ENCODE measurements at regions not wholly inside any gene's neighbourhood (a gene's known extent, or its start where the extent isn't known, plus 50 kb on each side); places are given as distances from the start of the nearest gene placed in this dataset.

DNA sequence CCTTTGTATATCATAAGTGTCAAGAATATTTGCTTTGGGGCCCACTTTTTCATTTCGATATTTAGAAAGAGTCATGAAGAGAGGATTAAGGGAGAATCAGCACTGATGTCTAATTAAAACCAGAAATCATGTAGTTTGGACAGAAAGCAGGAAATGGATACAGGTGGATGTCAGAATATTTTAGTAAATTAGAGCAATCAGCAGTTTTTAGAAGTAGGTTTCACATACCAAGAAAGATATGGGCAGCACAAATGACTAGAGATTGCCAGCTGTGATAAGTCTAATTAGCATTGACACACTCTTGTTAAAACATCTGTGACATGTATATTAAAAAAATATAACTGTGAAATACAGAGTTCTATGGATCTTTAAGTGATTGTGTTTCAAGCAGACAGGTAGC is 180.8 kb upstream of the POM121L12 start:
- H3K27ac ChIP-seq, result no peak overlapping the region
- TF ChIP-seq ZFX (IDR thresholded peaks at IDR 0.05; ENCODE audit: borderline replicate concordance), result no peak

DNA sequence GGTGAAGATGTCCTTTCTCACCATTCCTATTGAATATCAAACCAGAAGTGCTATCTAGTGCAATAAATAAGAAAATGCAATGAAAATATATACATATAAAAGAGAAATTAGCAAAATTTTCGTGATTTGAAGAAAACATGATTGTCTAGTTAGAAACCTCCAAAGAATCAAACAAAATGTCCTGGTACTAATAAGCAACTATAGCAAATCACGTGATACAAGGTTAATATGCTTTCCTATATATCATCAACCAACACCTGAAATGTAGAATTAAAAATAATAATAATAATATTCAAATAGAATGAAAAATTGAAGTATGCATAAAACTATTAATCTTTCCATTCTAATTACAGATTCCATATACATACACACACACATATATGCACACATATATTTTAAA is 183.9 kb upstream of the POM121L12 start:
- TF ChIP-seq ZFX (IDR thresholded peaks at IDR 0.05; ENCODE audit: borderline replicate concordance), result no peak
- TF ChIP-seq, protein P1, sequence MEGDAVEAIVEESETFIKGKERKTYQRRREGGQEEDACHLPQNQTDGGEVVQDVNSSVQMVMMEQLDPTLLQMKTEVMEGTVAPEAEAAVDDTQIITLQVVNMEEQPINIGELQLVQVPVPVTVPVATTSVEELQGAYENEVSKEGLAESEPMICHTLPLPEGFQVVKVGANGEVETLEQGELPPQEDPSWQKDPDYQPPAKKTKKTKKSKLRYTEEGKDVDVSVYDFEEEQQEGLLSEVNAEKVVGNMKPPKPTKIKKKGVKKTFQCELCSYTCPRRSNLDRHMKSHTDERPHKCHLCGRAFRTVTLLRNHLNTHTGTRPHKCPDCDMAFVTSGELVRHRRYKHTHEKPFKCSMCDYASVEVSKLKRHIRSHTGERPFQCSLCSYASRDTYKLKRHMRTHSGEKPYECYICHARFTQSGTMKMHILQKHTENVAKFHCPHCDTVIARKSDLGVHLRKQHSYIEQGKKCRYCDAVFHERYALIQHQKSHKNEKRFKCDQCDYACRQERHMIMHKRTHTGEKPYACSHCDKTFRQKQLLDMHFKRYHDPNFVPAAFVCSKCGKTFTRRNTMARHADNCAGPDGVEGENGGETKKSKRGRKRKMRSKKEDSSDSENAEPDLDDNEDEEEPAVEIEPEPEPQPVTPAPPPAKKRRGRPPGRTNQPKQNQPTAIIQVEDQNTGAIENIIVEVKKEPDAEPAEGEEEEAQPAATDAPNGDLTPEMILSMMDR (IDR thresholded peaks at IDR 0.05), result no peak
- no peak overlapping the region for H3K27ac ChIP-seq

DNA sequence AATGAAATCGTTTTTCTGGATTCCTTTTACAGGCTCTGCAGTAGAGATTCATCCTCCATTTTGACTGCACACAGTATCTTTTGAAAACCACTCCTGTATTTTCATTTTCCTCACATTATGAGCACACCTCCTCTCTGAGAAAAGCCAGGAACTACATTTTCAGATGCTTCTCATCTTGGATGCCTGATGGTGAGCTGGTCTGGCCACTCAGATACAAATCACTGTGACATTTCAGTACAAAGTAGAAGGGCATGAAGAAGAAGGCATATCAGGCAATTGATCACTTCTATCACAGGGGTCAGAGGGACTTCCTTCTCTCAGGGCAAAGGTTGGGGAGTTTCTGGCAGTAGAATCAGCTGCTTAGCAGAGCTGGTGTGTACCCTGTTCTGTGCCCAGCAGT is 192.0 kb upstream of the POM121L12 start:
- H3K27ac ChIP-seq, result no peak overlapping the region
- TF ChIP-seq, protein P1 (IDR thresholded peaks at IDR 0.05), result no peak
- no peak for TF ChIP-seq ZFX (IDR thresholded peaks at IDR 0.05; ENCODE audit: borderline replicate concordance)

DNA sequence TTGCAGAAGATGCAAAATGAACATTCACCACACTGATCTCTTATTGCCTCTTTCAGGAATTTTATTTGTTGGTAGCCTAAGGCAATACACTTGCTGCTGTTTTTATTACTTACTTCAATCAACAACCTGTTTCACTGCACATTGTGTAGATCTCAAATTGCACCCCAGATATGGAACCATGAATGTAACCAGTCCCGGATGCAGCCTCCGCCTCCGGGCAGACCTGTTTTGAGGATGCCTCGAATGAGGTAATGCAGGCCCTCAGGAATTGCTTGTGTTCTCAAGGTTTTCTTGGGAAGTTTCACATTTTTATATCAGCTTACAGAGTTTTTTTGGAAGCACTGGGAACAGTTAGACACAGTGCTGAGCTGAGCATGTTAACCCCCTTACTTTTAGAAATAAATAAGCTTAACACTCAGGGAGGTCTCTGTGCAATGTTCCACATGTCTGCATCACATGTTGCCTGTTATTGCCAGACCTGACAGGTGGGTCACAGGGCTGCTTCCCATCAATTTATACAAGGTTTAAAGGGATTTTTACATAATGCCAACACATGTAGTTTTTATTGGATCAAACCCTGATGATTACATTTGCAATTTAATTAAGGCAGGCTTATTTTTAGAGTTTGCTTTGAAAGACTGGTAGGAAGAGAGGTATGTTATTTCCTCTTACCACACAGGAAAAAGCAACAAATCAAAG is 193.1 kb upstream of the POM121L12 start:
- TF ChIP-seq, protein P1 (IDR thresholded peaks at IDR 0.05), result no peak
- no peak for TF ChIP-seq ZFX (IDR thresholded peaks at IDR 0.05; ENCODE audit: borderline replicate concordance)
- H3K27ac ChIP-seq, result no peak overlapping the region

DNA sequence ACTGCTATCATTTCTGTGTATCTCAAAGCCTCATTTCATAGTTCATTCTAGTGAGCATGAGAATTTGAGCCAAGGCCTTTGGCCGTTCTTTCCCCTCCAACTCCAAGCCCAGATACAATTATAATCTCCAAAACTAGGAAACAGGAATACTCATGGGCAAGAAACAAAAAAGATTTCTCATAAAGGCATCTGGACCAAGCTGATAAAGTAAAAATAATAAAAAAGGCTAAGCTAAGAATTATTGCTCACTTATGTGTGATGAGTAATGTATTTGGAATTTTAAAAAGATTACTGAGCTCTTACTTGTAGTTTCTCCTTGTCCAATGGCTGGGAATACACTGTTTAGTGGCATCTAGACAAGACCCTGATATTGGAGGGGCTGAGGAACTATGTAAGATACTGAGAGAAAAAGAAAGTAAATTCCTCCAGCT is 196.4 kb upstream of the POM121L12 start:
- no peak overlapping the region for H3K27ac ChIP-seq
- no peak for TF ChIP-seq ZFX (IDR thresholded peaks at IDR 0.05; ENCODE audit: borderline replicate concordance)
- TF ChIP-seq, protein P1 (IDR thresholded peaks at IDR 0.05), result no peak

DNA sequence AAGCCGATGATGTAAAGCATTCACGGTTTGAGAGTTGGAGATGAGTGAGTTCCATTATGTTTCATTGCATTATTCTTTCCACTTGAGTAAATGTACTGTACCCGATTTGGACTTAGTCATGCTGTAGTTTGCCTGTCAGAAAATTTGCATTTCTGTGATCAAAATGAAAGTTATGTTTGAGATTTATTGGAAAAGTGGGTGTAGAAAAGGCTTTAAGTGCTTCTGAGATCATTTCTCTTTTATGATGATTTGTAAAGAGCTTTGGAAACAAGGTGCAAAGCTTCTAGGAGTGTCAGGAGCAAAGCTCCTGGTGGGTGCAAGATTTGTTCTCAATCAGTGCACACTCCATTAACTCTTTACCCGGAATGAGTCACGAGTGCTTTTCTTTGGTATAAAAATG is 204.1 kb upstream of the POM121L12 start:
- TF ChIP-seq, protein P1 (IDR thresholded peaks at IDR 0.05), result no peak
- TF ChIP-seq ZFX (IDR thresholded peaks at IDR 0.05; ENCODE audit: borderline replicate concordance), result no peak
- no peak overlapping the region for H3K27ac ChIP-seq

DNA sequence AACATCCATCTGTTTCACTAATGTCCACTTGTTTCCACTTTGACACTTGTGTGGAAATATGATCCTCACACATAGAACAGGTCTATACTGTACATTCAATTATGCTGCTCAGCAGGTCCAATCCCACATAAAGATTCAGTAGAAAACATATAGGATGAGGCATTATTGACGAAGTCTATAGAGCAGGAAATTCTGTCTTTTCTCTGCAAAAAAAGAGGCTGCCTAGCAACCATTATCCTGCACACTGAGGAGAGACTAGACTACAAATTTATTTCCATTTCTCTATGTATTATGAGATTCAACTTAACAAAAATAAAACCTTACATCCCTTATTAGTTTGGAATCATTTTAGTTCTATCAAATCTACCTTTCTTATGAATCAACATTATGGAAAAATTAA is 204.6 kb upstream of the POM121L12 start:
- no peak overlapping the region for H3K27ac ChIP-seq
- no peak for TF ChIP-seq ZFX (IDR thresholded peaks at IDR 0.05; ENCODE audit: borderline replicate concordance)
- TF ChIP-seq, protein P1 (IDR thresholded peaks at IDR 0.05), result no peak

Measured in 22Rv1 (cell line).